Left colon (tissue), 2 donors: ENCODE measurements at regions not wholly inside any gene's neighbourhood (a gene's known extent, or its start where the extent isn't known, plus 50 kb on each side); places are given as distances from the start of the nearest gene placed in this dataset.
"Not testable (repeated sequence)": the region's sequence is repeated elsewhere in the genome, so short reads cannot be mapped to it uniquely, and the experiment has no call there.

Experiments
- ATAC-seq: fragments of 200-7000 bp; cut with Tn5 transposase; one replicate; pipeline ENCODE4 v1.9.1; 2020; ENCODE audit warnings: mild to moderate bottlenecking, moderate library complexity
- DNase-seq, 2 donors: peaks; one replicate each; pipeline ENCODE4 v3.0.0-alpha.2; 2020
- intact Hi-C, 2 donors: fragments of 100-400 bp; cut with DNase I in 1 of 2; cut with micrococcal nuclease in 1 of 2; formaldehyde crosslinking; loops; one replicate each; pipeline versions ENCODE4 v1.11.2 to v1.14.0; 2022; cut with DNase I, micrococcal nuclease
- donor health status: DM: no; HTN: no; CAD: no.
- donor health status: DM: yes; HTN: yes; CAD: no.

GRCh38 chr3:95228416-95228815 lies 1165.6 kb downstream of the NSUN3 start:
- intact Hi-C loops, result no loop called here
- ATAC-seq (no peak), DNase-seq (no peak)

GRCh38 chr3:95235916-95236315 lies 1173.1 kb downstream of the NSUN3 start:
- no peak for DNase-seq
- no peak for ATAC-seq
- intact Hi-C loops, result no loop called here

GRCh38 chr3:95237783-95238182 lies 1174.9 kb downstream of the NSUN3 start:
- intact Hi-C loops, result no loop called here
- ATAC-seq (no peak), DNase-seq (no peak)

GRCh38 chr3:95240395-95240794 lies 1177.5 kb downstream of the NSUN3 start:
- intact Hi-C loops, result no loop called here
- no peak for DNase-seq
- no peak for ATAC-seq

- DNase-seq, ATAC-seq, intact Hi-C loops: not testable (repeated sequence)
Measured at GRCh38 chr3:95241256-95241655, 1178.4 kb downstream of the NSUN3 start.

- DNase-seq, result no peak
- intact Hi-C loops, result no loop called here
Measured at GRCh38 chr3:95246413-95246812, 1183.6 kb downstream of the NSUN3 start.

GRCh38 chr3:95254061-95254460 lies 1191.2 kb downstream of the NSUN3 start:
- intact Hi-C loops, result no loop called here
- no peak for DNase-seq
- no peak for ATAC-seq

More at GRCh38 chr3:95246413-95246812, 1183.6 kb downstream of the NSUN3 start:
- no peak for ATAC-seq

- intact Hi-C loops, result no loop called here
- DNase-seq (no peak), ATAC-seq (no peak)
Measured at GRCh38 chr3:95254758-95255157, 1191.9 kb downstream of the NSUN3 start.

- ATAC-seq (no peak), DNase-seq (no peak)
- intact Hi-C loops, result no loop called here
Measured at GRCh38 chr3:95265129-95265528, 1202.3 kb downstream of the NSUN3 start.

GRCh38 chr3:95271395-95271794 lies 1208.5 kb downstream of the NSUN3 start:
- intact Hi-C loops, result no loop called here
- DNase-seq, result no peak

GRCh38 chr3:95272166-95272565 lies 1209.3 kb downstream of the NSUN3 start:
- DNase-seq (no peak), ATAC-seq (no peak)
- intact Hi-C loops, result no loop called here

More at GRCh38 chr3:95271395-95271794, 1208.5 kb downstream of the NSUN3 start:
- ATAC-seq, result no peak

GRCh38 chr3:95272781-95273180 lies 1209.9 kb downstream of the NSUN3 start:
- intact Hi-C loops, result no loop called here
- DNase-seq, result no peak
- ATAC-seq, result no peak

GRCh38 chr3:95277613-95278012 lies 1214.8 kb downstream of the NSUN3 start:
- no peak for DNase-seq
- ATAC-seq, result no peak
- intact Hi-C loops, result no loop called here

- ATAC-seq (no peak), DNase-seq (no peak)
- intact Hi-C loops, result no loop called here
Measured at GRCh38 chr3:95280711-95281352, 1218.0 kb downstream of the NSUN3 start.

GRCh38 chr3:95289295-95289694 lies 1226.4 kb downstream of the NSUN3 start:
- DNase-seq (no peak), ATAC-seq (no peak)
- intact Hi-C loops, result no loop called here

- ATAC-seq (no peak), DNase-seq (no peak)
- intact Hi-C loops, result no loop called here
Measured at GRCh38 chr3:95297581-95297980, 1234.7 kb downstream of the NSUN3 start.

GRCh38 chr3:95302044-95302443 lies 1239.2 kb downstream of the NSUN3 start:
- DNase-seq, result no peak

GRCh38 chr3:95310560-95310959 lies 1247.7 kb downstream of the NSUN3 start:
- intact Hi-C loops, result no loop called here
- DNase-seq, result no peak
- ATAC-seq, result no peak

More at GRCh38 chr3:95302044-95302443, 1239.2 kb downstream of the NSUN3 start:
- ATAC-seq, result no peak
- intact Hi-C loops, result no loop called here

GRCh38 chr3:95311272-95311671 lies 1248.4 kb downstream of the NSUN3 start:
- ATAC-seq, result no peak
- intact Hi-C loops, result no loop called here
- no peak for DNase-seq

GRCh38 chr3:95312650-95313049 lies 1249.8 kb downstream of the NSUN3 start:
- intact Hi-C loops, result no loop called here
- no peak for DNase-seq
- no peak for ATAC-seq

- no peak for DNase-seq
- intact Hi-C loops, result no loop called here
- no peak for ATAC-seq
Measured at GRCh38 chr3:95319921-95320494, 1257.1 kb downstream of the NSUN3 start.
